ENCODE measurements at regions not wholly inside any gene's neighbourhood (a gene's known extent, or its start where the extent isn't known, plus 50 kb on each side); places are given as distances from the start of the nearest gene placed in this dataset.

- TF ChIP-seq CTCF (IDR thresholded peaks at IDR 0.05) (no peak), POLR2AphosphoS5 (IDR thresholded peaks at IDR 0.05) (no peak)
Measured at GRCh38 chr18:45280481-45281276, 334.6 kb upstream of the SLC14A2 start.

Data from stomach (tissue), 4 donors.